ENCODE measurements at regions not wholly inside any gene's neighbourhood (a gene's known extent, or its start where the extent isn't known, plus 50 kb on each side); places are given as distances from the start of the nearest gene placed in this dataset.

DNA sequence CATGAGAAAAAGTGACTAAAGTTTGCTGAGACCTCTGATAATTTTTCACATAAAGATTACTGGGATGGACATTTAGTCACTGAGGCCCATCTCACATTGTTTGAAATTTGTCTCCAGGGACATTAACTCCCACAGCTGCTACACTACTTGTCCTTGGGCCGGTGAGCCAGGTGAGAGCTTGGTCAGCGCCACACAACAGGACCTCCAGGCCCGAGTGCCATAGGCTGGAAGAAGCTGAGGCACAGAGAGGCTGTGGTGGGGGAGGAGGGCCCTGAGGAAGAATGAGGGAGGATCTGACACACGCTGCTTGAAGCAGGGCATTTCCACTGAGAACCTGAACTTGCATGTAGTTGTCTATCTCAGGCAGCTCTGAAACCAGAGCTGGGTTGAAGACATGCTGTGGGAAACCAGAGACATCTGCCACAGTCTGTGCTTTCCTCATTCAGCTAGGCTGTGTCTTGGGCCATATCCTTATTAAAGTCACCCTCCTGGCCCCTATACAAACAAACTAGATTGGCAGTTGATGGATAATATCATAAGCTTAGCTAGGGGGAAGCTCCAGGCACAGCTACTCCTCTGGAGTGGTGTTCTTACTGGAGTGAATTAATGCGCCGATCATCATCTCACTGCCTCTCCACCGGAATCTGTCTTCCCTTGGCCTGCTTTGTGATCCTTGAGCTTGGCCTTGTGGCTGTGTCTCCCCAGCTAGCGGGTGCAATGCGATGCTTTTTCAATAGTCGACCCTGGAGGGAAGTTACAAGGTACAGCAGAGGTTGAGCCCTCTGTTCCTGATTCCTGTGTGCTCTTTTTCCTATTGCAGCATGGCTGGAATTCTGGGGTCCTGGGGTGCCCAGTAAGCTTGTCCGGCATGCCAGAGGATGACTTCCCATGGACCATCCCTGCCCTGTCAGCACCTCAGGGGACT lies 225.3 kb upstream of the B3GAT1 start (continued):
- TF ChIP-seq CEBPB (IDR thresholded peaks at IDR 0.05; ENCODE audit: low read depth, low read length) (no peak), GTF2F1 (IDR thresholded peaks at IDR 0.05; ENCODE audit: borderline replicate concordance, low read depth, low read length) (no peak), KDM4A (IDR thresholded peaks at IDR 0.05; ENCODE audit: low read depth, low read length, severe bottlenecking) (no peak), HDAC2 (IDR thresholded peaks at IDR 0.05; ENCODE audit: borderline replicate concordance in 1 of 2, low read depth in 2 of 2, low read length in 2 of 2) (no peak), RFX5 (IDR thresholded peaks at IDR 0.05; ENCODE audit: borderline replicate concordance, low read depth, low read length) (no peak), BACH1 (IDR thresholded peaks at IDR 0.05; ENCODE audit: low read length) (no peak), POU5F1 (IDR thresholded peaks at IDR 0.05; ENCODE audit: low read depth, low read length) (no peak)
